GM19395 (cell line): ENCODE measurements at regions not wholly inside any gene's neighbourhood (a gene's known extent, or its start where the extent isn't known, plus 50 kb on each side); places are given as distances from the start of the nearest gene placed in this dataset.
"Not testable (repeated sequence)": the region's sequence is repeated elsewhere in the genome, so short reads cannot be mapped to it uniquely, and the experiment has no call there.

Experiments used
- ATAC-seq: cut with Tn5 transposase; IDR thresholded peaks from one replicate; pipeline ENCODE4 v1.9.1; 2021; ENCODE audit warnings: mild to moderate bottlenecking, moderate library complexity; ENCODE audit not compliant: unreplicated experiment

- no peak for ATAC-seq
Measured at GRCh38 chr12:60231976-60232907, 636.4 kb downstream of the SLC16A7 start.

DNA sequence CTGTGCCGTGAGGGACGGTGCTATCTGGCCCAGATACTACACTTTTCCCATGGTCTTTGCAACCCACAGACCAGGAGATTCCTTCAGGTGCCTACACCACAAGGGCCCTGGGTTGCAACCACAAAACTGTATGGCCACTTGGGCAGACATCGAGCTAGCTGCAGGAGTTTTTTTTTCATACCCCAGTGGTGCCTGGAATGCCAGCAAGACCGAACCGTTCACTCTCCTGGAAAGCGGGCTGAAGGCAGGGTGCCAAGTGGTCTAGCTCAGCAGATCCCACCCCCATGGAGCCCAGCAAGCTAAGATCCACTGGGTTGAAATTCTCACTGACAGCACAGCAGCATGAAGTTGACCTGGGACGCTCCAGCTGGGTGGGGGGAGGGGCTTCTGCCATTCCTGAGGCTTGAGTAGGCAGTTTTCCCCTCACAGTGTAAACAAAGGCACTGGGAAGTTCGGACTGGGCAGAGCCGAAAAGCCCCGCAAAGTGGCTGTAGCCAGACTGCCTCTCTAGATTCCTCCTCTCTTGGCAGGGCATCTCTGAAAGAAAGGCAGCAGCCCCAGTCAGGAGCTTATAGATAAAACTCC is 638.9 kb downstream of the SLC16A7 start:
- not testable (repeated sequence) for ATAC-seq

DNA sequence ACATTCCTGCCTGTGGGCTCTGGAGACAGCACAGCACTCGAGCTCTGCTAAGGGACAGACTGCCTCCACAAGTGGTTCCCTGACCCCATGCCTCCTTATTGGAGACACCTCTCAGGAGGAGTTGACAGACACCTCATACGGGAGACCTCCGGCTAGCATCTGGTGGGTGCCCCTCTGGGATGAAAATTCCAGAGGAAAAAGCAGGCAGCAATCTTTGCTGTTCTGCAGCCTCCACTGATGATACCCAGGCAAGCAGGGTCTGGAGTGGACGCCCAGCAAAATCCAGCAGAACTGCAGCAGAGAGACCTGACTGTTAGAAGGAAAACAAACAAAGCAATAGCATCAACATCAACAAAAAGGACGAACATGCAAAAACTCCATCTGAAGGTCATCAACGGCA is 639.4 kb downstream of the SLC16A7 start:
- ATAC-seq, result no peak

DNA sequence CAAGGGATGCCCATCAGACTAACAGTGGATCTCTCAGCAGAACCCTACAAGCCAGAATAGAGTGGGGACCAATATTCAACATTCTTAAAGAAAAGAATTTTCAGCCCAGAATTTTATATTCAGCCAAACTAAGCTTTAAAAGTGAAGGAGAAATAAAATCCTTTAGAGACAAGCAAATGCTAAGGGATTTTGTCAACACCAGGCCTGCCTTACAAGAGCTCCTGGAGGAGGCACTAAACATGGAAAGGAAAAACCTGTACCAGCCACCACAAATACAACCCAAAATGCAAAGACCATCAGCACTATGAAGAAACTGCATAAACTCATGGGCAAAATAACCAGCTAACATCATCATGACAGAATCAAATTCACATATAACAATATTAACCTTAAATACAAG is 640.6 kb downstream of the SLC16A7 start:
- not testable (repeated sequence) for ATAC-seq

DNA sequence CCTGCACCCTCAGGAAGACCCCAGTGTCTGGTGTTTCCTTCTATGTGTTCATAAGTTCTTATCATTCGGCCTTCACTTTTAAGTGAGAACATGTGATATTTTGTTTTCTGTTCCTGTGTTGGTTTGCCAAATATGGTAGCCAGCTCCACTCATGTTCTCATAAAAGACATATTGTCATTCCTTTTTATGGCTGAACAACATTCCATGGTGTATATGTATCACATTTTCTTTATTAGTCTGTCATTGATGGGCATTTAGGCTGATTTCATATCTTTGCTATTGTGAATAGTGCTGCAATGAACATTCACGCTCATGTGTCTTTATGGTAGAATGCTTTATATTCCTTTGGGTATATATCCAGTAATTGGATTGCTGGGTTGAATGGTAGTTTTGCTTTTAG is 645.1 kb downstream of the SLC16A7 start:
- no peak for ATAC-seq

GRCh38 chr12:60251091-60251490 is 655.3 kb downstream of the SLC16A7 start:
- no peak for ATAC-seq

GRCh38 chr12:60252359-60253096 is 656.7 kb downstream of the SLC16A7 start:
- ATAC-seq, result no peak

DNA sequence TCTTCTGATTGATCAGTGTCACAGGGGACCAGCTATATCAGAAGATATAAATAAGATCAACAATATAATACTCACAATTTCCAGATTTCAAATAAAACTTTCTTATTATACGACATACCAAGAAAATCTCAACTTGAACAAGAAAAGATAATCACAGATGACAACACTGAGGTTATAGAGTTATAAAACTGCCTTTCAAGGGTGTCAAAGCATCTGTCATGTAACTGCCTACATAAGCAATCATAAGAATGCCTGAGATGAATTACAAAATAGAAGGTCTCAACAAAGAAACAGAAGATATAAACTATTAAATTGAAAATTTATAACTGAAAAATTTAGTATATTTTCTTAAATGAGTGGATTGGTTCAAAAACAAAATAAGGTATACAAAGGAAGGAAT is 659.2 kb downstream of the SLC16A7 start:
- no peak for ATAC-seq

GRCh38 chr12:60257063-60257462 is 661.2 kb downstream of the SLC16A7 start:
- ATAC-seq, result no peak

GRCh38 chr12:60259225-60259624 is 663.4 kb downstream of the SLC16A7 start:
- no peak for ATAC-seq

DNA sequence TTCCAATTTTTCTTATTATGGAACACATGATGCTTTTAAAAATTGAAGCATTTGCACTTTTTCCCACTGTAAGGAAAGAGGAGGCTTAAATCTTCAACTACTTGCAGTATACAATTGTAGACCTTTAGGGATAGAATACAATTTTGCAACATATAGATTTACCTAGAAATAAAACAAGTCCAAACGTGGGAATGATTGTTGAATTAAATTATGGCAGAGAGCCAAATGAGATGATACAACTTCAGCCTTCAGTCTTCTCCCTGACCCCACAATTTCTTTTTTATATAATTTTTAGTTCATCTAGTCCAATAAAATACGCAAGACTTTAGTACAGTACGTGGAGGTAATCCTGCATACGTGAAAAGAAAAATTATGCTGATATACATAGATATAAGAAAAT is 666.5 kb downstream of the SLC16A7 start:
- ATAC-seq, result no peak

DNA sequence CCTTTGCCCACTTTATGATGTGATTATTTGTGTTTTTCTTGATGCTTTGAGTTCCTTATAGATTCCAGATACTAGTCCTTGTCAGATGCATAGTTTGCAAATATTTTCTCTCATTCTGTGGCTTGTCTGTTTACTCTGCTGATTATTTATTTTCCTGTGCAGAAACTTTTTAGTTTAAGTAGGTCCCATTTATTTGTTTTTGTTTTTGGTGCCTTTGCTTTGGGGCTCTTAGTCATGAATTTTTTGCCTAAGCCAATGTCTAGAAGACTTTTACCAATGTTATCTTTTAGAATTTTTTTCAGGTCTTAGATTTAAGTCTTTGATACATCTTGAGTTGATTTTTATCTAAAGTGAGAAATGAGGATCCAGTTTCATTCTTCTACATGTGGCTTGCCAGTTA is 667.3 kb downstream of the SLC16A7 start:
- ATAC-seq, result no peak

GRCh38 chr12:60263836-60264493 is 668.1 kb downstream of the SLC16A7 start:
- no peak for ATAC-seq

DNA sequence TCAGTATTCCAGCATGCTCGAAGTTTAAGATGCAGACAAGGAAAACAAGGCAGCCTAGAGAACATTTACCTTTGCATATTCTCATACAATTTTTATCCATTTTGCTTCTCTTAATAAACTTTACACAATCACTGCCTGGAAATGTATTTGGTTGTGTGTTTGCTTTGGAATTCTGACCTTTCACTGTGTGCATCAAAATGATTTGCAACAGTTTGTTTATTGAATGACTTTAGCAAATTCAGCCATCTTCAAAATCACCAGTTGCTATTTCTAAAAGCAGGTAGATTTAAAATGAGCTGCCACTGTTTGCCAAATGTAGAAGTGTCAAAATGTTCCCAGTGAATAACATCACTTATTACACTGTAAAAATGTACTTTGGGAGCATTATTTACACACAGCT is 669.9 kb downstream of the SLC16A7 start:
- no peak for ATAC-seq

GRCh38 chr12:60266381-60266852 is 670.6 kb downstream of the SLC16A7 start:
- no peak for ATAC-seq

- no peak for ATAC-seq
Measured at GRCh38 chr12:60269611-60270269, 673.9 kb downstream of the SLC16A7 start.

DNA sequence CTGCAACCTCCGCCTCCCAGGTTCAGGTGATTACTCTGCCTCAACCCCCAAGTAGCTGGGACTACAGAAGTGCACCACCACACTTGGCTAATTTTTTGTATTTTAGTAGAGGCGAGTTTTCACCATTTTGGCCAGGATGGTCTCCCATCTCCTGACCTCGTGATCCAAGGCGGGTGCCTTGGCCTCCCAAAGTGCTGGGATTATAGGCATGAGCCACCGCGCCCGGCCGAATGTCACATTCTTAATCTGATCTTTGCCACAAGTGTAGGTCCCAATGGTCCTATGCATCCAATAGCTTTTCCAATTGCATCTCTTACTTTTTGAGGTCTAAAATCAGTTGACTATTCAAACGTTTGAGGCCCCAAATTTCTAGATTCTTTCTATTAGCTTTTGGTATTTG is 676.0 kb downstream of the SLC16A7 start:
- ATAC-seq, result no peak

DNA sequence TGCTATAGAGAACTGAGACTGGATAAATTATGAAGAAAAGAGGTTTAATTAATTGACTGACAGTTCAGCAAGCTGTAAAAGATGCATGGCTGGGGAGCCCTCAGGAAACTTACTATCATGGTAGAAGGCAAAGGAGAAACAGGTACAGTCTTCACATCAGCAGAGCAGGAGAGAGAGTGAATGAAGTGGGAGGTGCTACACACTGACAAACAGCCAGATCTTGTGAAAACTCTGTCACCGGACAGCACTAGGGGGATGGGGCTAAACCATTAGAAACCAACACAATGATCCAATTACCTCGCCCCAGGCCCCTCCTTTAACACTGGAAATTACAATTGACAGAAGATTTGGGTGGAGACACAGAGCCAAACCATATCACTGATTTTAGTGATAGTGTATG is 682.4 kb downstream of the SLC16A7 start:
- ATAC-seq, result no peak

GRCh38 chr12:60279221-60279620 is 683.4 kb downstream of the SLC16A7 start:
- no peak for ATAC-seq

GRCh38 chr12:60281522-60281921 is 685.7 kb downstream of the SLC16A7 start:
- no peak for ATAC-seq

- ATAC-seq, result no peak
Measured at GRCh38 chr12:60290532-60290931, 694.7 kb downstream of the SLC16A7 start.
